WERI-Rb-1 (cell line): ENCODE measurements at regions not wholly inside any gene's neighbourhood (a gene's known extent, or its start where the extent isn't known, plus 50 kb on each side); places are given as distances from the start of the nearest gene placed in this dataset.

ENCODE experiments used
- DNase-seq: peaks from one replicate; pipeline ENCODE4 v3.0.0-alpha.2; 2020
- H3K27ac ChIP-seq: fragments of 250-450 bp; sonication (Bioruptor Pico); 2 replicates; pipeline ENCODE4 v1.5.1; 2020; ENCODE audit warnings: mild to moderate bottlenecking, moderate library complexity
- H3K27me3 ChIP-seq: fragments of 250-450 bp; sonication (Bioruptor Pico); 2 replicates; pipeline ENCODE4 v1.5.1; 2021; ENCODE audit warnings: mild to moderate bottlenecking, low read depth, moderate library complexity; ENCODE audit not compliant: insufficient read depth, severe bottlenecking
- H3K36me3 ChIP-seq: fragments of 250-450 bp; sonication (Bioruptor Pico); 2 replicates; pipeline ENCODE4 v1.5.1; 2020; ENCODE audit warnings: mild to moderate bottlenecking, moderate library complexity
- H3K4me3 ChIP-seq: 2 replicates; pipeline ENCODE4 v1.5.1; 2011; ENCODE audit warnings: low read depth, mild to moderate bottlenecking, control low read depth, low read length
- H3K9me3 ChIP-seq: fragments of 250-450 bp; sonication (Bioruptor Pico); 2 replicates; pipeline ENCODE4 v1.5.1; 2021; ENCODE audit warnings: mild to moderate bottlenecking, moderate library complexity; ENCODE audit not compliant: severe bottlenecking
- TF ChIP-seq, protein P1 (sequence below): IDR thresholded peaks from 2 replicates; pipeline ENCODE4 v1.5.1; 2011; ENCODE audit warnings: low read depth, mild to moderate bottlenecking, control low read depth, inconsistent platforms, low read length

GRCh38 chr15:66932634-66933024 lies 132.8 kb upstream of the SMAD3 start:
- H3K4me3 ChIP-seq = no peak overlapping the region

DNA sequence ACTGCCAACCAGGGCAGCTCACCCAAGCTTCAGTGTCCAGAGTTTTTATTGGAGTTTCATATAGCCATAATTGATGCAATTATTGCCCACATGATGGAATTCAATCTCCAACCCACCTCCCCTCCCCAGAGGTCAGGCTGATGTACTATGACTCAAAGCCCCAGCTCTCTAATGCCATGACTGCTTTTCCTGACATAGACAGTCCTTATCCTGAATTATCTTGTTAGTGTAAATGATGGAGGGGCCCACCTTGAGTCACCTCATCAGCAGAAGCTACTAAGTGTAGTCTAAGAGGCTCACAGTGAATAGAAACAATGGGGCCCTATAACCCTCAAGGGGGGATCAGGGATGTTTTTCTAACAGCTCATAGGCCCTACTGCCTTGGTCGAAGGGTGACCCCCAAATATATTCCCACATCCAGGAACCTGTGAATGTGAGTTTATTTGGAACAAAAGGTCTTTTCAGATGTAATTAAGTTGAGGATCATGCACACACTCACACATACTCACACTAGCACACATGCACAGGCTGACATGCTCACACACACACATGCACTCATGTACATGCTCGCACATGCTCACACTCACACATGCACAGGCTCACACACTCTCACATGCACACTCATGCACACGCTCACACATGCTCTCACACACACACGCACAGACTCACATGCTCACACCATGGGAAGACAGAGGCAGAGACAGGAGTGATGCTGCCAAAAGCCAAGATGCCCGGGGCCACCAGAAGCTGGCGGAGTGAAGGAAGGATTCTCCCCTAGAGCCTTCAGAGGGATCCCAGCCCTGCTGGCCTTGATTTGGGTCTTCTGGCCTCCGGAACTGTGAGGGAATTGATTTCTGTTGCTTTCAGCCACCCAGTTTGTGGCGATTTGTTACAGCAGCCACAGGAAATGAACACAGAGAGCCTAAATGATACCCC lies 131.2 kb upstream of the SMAD3 start:
- H3K27ac ChIP-seq = no peak overlapping the region
- H3K27me3 ChIP-seq = no peaks in the 10 kb centered on the region
- H3K36me3 ChIP-seq = no peaks in the 10 kb centered on the region
- H3K9me3 ChIP-seq = peaks cover 6% of the 10 kb centered on the region
- TF ChIP-seq, protein P1, sequence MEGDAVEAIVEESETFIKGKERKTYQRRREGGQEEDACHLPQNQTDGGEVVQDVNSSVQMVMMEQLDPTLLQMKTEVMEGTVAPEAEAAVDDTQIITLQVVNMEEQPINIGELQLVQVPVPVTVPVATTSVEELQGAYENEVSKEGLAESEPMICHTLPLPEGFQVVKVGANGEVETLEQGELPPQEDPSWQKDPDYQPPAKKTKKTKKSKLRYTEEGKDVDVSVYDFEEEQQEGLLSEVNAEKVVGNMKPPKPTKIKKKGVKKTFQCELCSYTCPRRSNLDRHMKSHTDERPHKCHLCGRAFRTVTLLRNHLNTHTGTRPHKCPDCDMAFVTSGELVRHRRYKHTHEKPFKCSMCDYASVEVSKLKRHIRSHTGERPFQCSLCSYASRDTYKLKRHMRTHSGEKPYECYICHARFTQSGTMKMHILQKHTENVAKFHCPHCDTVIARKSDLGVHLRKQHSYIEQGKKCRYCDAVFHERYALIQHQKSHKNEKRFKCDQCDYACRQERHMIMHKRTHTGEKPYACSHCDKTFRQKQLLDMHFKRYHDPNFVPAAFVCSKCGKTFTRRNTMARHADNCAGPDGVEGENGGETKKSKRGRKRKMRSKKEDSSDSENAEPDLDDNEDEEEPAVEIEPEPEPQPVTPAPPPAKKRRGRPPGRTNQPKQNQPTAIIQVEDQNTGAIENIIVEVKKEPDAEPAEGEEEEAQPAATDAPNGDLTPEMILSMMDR = no peak
- no peak for DNase-seq
- H3K4me3 ChIP-seq = no peak overlapping the region

More at GRCh38 chr15:66932634-66933024, 132.8 kb upstream of the SMAD3 start:
- H3K27ac ChIP-seq = no peak overlapping the region
- H3K27me3 ChIP-seq = no peaks in the 10 kb centered on the region
- H3K9me3 ChIP-seq = peaks cover 6% of the 10 kb centered on the region
- TF ChIP-seq, protein P1 = no peak
- no peaks in the 10 kb centered on the region for H3K36me3 ChIP-seq
- DNase-seq = no peak

GRCh38 chr15:66934868-66935520 lies 130.4 kb upstream of the SMAD3 start:
- Histone ChIP-seq H3K4me3 (no peak overlapping the region), H3K27me3 (no peaks in the 10 kb centered on the region), H3K27ac (no peak overlapping the region), H3K9me3 (peaks cover 6% of the 10 kb centered on the region), H3K36me3 (no peaks in the 10 kb centered on the region)
- TF ChIP-seq, protein P1 = no peak
- no peak for DNase-seq

- TF ChIP-seq, protein P1 = no peak
- no peaks in the 10 kb centered on the region for H3K27me3 ChIP-seq
- no peak overlapping the region for H3K4me3 ChIP-seq
- DNase-seq = no peak
- no peak overlapping the region for H3K27ac ChIP-seq
- peaks cover 6% of the 10 kb centered on the region for H3K9me3 ChIP-seq
- H3K36me3 ChIP-seq = no peaks in the 10 kb centered on the region
Measured at GRCh38 chr15:66935688-66936087, 129.7 kb upstream of the SMAD3 start.

DNA sequence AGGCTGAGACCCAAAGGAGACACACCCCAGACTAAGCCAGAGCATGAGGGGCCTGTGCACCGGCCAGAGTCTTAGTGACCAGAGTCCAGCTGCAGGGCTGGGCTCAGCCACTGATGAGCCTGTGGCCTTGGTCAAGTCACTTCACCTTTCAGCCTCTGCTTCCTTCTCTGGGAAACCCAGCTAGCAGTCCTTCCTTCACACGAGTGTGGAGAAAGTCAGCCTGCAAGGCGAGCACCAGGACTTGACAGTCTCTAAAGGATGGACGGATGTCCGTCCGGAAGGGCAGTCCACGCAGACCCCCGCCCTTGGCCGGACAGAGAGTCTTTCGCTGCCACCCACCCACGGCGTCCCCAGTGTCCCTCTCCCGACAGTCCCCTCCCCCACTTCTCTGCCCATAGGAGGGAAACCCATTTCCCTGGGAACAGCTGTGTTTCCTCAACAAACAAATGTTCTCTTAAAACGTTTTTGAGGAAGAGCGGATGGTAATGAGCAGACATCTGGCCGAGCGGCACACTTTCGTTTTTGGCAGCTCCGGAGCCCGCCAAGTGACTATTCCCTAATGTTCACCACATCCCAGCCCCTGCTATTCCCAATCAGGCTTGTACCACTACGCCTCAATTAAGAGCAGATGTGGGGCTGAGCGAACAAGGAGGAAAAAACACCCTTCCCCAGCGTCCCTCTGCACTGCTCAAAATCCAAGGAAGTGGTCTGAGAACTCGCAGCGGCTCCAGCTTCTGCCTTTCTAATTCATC lies 129.1 kb upstream of the SMAD3 start:
- H3K4me3 ChIP-seq = no peak overlapping the region
- DNase-seq = no peak
- TF ChIP-seq, protein P1 = no peak

More for the DNA sequence above, 129.1 kb upstream of the SMAD3 start:
- H3K9me3 ChIP-seq = peaks cover 6% of the 10 kb centered on the region
- no peaks in the 10 kb centered on the region for H3K36me3 ChIP-seq
- H3K27ac ChIP-seq = no peak overlapping the region
- no peaks in the 10 kb centered on the region for H3K27me3 ChIP-seq
